ENCODE measurements at regions not wholly inside any gene's neighbourhood (a gene's known extent, or its start where the extent isn't known, plus 50 kb on each side); places are given as distances from the start of the nearest gene placed in this dataset.

- Histone ChIP-seq H3K27ac (ENCODE audit: extremely low read depth, low read depth, low read length) (no peak overlapping the region), H3K4me3 (ENCODE audit: low read depth, low read length) (no peak overlapping the region), H3K9me3 (ENCODE audit: control insufficient read depth, insufficient read depth, low read depth, low read length) (no peaks in the 10 kb centered on the region), H3K4me1 (ENCODE audit: control insufficient read depth, insufficient read depth, low read length) (no peaks in the 10 kb centered on the region), H3K36me3 (ENCODE audit: control insufficient read depth in 2 of 2, insufficient read depth in 1 of 2, low read length in 2 of 2) (no peaks in the 10 kb centered on the region)
- POLR2A ChIA-PET, result no interaction called here
- CTCF ChIA-PET, result no interaction called here
- TF ChIP-seq, protein P1, sequence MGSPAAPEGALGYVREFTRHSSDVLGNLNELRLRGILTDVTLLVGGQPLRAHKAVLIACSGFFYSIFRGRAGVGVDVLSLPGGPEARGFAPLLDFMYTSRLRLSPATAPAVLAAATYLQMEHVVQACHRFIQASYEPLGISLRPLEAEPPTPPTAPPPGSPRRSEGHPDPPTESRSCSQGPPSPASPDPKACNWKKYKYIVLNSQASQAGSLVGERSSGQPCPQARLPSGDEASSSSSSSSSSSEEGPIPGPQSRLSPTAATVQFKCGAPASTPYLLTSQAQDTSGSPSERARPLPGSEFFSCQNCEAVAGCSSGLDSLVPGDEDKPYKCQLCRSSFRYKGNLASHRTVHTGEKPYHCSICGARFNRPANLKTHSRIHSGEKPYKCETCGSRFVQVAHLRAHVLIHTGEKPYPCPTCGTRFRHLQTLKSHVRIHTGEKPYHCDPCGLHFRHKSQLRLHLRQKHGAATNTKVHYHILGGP (tag by site-specific recombination; IDR thresholded peaks at IDR 0.05), result no peak
- no peak for TF ChIP-seq IKZF3 (tag by site-specific recombination; IDR thresholded peaks at IDR 0.05)
- no peak for TF ChIP-seq ZNF660 (tag by site-specific recombination; IDR thresholded peaks at IDR 0.05)
- no peak for TF ChIP-seq ZNF747 (tag by site-specific recombination; IDR thresholded peaks at IDR 0.05)
- no peak for TF ChIP-seq ZNF112 (tag by site-specific recombination; IDR thresholded peaks at IDR 0.05)
- no peak for TF ChIP-seq BCL11B (tag by site-specific recombination; IDR thresholded peaks at IDR 0.05; ENCODE audit: low read depth)
- no peak for TF ChIP-seq ZNF221 (tag by site-specific recombination; IDR thresholded peaks at IDR 0.05; ENCODE audit: borderline replicate concordance)
- no peak for TF ChIP-seq ZNF423 (tag by site-specific recombination; IDR thresholded peaks at IDR 0.05)
- TF ChIP-seq KLF10 (tag by site-specific recombination; IDR thresholded peaks at IDR 0.05), result no peak
- no peak for TF ChIP-seq SP2 (tag by site-specific recombination; IDR thresholded peaks at IDR 0.05)
Measured at GRCh38 chr7:110296321-110296720, 794.6 kb upstream of the LRRN3 start.

DNA sequence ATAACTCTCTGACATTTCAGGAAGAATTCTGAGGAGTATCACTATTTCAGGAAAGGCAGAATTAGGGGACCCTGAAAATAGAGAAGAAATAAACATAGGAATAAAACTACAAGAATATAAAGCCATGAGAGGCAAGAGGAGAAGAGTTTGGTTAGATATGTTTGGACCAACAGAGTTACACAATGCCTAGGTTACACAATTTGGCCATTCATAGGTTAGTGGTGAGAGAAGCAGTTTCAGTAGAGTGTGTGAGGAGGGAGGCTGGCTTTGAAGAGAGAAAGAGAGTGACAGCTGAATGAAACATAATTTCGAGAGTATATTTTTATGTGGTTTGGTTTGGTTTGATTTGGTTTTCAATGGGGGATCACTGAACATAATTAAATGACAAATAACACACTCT is 783.2 kb upstream of the LRRN3 start:
- H3K36me3 ChIP-seq (ENCODE audit: control insufficient read depth in 2 of 2, insufficient read depth in 1 of 2, low read length in 2 of 2), result no peaks in the 10 kb centered on the region
- no peaks in the 10 kb centered on the region for H3K4me1 ChIP-seq (ENCODE audit: control insufficient read depth, insufficient read depth, low read length)
- POLR2A ChIA-PET, result no interaction called here
- H3K4me3 ChIP-seq (ENCODE audit: low read depth, low read length), result no peak overlapping the region
- CTCF ChIA-PET, result no interaction called here
- no peaks in the 10 kb centered on the region for H3K9me3 ChIP-seq (ENCODE audit: control insufficient read depth, insufficient read depth, low read depth, low read length)
- TF ChIP-seq ZNF660 (tag by site-specific recombination; IDR thresholded peaks at IDR 0.05) (no peak), ZNF558 (tag by site-specific recombination; IDR thresholded peaks at IDR 0.05) (no peak), ZNF18 (tag by site-specific recombination; IDR thresholded peaks at IDR 0.05) (no peak), ZNF488 (tag by site-specific recombination; IDR thresholded peaks at IDR 0.05) (no peak), KLF10 (tag by site-specific recombination; IDR thresholded peaks at IDR 0.05) (no peak), TRIM28 (IDR thresholded peaks at IDR 0.05; ENCODE audit: borderline replicate concordance, low read length) (no peak), ZNF239 (tag by site-specific recombination; IDR thresholded peaks at IDR 0.05) (no peak), ZNF830 (tag by site-specific recombination; IDR thresholded peaks at IDR 0.05; ENCODE audit: low read depth) (no peak), SP3 (tag by site-specific recombination; IDR thresholded peaks at IDR 0.05) (no peak), PRDM1 (tag by site-specific recombination; IDR thresholded peaks at IDR 0.05) (no peak)
- TF ChIP-seq, protein P2, sequence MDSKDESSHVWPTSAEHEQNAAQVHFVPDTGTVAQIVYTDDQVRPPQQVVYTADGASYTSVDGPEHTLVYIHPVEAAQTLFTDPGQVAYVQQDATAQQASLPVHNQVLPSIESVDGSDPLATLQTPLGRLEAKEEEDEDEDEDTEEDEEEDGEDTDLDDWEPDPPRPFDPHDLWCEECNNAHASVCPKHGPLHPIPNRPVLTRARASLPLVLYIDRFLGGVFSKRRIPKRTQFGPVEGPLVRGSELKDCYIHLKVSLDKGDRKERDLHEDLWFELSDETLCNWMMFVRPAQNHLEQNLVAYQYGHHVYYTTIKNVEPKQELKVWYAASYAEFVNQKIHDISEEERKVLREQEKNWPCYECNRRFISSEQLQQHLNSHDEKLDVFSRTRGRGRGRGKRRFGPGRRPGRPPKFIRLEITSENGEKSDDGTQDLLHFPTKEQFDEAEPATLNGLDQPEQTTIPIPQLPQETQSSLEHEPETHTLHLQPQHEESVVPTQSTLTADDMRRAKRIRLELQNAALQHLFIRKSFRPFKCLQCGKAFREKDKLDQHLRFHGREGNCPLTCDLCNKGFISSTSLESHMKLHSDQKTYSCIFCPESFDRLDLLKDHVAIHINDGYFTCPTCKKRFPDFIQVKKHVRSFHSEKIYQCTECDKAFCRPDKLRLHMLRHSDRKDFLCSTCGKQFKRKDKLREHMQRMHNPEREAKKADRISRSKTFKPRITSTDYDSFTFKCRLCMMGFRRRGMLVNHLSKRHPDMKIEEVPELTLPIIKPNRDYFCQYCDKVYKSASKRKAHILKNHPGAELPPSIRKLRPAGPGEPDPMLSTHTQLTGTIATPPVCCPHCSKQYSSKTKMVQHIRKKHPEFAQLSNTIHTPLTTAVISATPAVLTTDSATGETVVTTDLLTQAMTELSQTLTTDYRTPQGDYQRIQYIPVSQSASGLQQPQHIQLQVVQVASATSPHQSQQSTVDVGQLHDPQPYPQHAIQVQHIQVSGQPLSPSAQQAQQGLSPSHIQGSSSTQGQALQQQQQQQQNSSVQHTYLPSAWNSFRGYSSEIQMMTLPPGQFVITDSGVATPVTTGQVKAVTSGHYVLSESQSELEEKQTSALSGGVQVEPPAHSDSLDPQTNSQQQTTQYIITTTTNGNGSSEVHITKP (tag by site-specific recombination; IDR thresholded peaks at IDR 0.05), result no peak
- H3K27ac ChIP-seq (ENCODE audit: extremely low read depth, low read depth, low read length), result no peak overlapping the region
